Ascending aorta (tissue), 2 donors: ENCODE measurements at regions not wholly inside any gene's neighbourhood (a gene's known extent, or its start where the extent isn't known, plus 50 kb on each side); places are given as distances from the start of the nearest gene placed in this dataset.

ENCODE experiments used
- DNase-seq, 2 donors: peaks; one replicate each; pipeline ENCODE4 v3.0.0-alpha.2; 2019; ENCODE audit warnings: low spot score in 2 of 2
- H3K27ac ChIP-seq, 2 donors: fragments of 200-600 bp; sonication (generic); one replicate each; pipeline ENCODE4 v1.5.1; 2016 to 2017; ENCODE audit warnings: mild to moderate bottlenecking in 1 of 2
- H3K27me3 ChIP-seq: fragments of 200-600 bp; sonication (generic); one replicate; pipeline ENCODE4 v1.5.1; 2017
- H3K36me3 ChIP-seq, 2 donors: fragments of 200-600 bp; sonication (generic); one replicate each; pipeline ENCODE4 v1.5.1; 2016
- H3K4me1 ChIP-seq, 2 donors: fragments of 200-600 bp; sonication (generic); one replicate each; pipeline ENCODE4 v1.5.1; 2016 to 2017; ENCODE audit warnings: mild to moderate bottlenecking in 1 of 2
- H3K4me3 ChIP-seq, 2 donors: fragments of 200-600 bp; sonication (generic); one replicate each; pipeline ENCODE4 v1.5.1; 2016 to 2017; ENCODE audit warnings: mild to moderate bottlenecking in 1 of 2
- H3K9me3 ChIP-seq, 2 donors: fragments of 200-600 bp; sonication (generic); one replicate each; pipeline ENCODE4 v1.5.1; 2016
- intact Hi-C: fragments of 100-400 bp; cut with DNase I; formaldehyde crosslinking; loops from one replicate; pipeline ENCODE4 v1.15.1; 2023
- TF ChIP-seq, protein P1 (sequence below), 3 experiments: fragments of 200-600 bp in 2 of 3; fragments of 450-650 bp in 1 of 3; sonication (generic) in 2 of 3; IDR thresholded peaks; one replicate each; pipeline ENCODE4 v1.5.1; 2016 to 2019; ENCODE audit warnings: antibody characterized with exemption in 3 of 3, mild to moderate bottlenecking in 1 of 3, moderate library complexity in 1 of 3

DNA sequence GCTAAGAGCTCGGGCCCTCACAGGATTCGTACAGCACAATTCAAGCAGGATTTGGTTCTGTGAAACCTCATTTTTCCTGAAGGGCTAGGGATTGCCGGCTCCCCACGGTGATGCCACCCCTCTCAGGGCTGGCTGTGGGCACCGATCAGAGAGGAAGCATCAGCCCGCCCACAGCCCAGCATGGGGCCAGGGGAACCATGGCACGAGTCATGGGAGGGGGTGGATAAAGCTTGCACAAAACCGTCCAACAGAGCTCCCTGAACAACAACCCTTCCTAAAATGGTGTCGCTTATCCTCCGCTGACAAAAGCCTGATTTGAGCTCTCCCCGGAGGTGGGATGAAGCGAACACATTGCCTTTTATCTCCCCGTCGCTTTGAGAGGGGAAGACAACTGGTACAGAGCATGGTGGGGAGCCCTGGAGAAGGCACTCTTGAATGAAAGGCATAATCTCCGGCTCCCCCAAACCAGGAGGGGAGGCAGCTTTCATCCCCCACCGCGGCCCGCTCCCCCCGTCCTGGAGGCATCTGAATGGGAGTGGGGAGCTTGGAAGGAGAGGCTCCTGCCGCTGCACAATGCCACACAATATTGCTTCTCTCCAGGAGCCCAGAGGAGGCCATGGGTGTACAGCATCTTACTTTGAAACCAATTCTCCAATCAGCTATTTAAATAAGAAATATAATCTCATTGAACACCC lies 144.0 kb downstream of the RPS24 start:
- H3K4me1 ChIP-seq, result no peaks in the 10 kb centered on the region
- no peak overlapping the region for H3K4me3 ChIP-seq
- no peak for DNase-seq
- H3K36me3 ChIP-seq, result no peaks in the 10 kb centered on the region
- H3K9me3 ChIP-seq, result no peaks in the 10 kb centered on the region
- TF ChIP-seq, protein P1, sequence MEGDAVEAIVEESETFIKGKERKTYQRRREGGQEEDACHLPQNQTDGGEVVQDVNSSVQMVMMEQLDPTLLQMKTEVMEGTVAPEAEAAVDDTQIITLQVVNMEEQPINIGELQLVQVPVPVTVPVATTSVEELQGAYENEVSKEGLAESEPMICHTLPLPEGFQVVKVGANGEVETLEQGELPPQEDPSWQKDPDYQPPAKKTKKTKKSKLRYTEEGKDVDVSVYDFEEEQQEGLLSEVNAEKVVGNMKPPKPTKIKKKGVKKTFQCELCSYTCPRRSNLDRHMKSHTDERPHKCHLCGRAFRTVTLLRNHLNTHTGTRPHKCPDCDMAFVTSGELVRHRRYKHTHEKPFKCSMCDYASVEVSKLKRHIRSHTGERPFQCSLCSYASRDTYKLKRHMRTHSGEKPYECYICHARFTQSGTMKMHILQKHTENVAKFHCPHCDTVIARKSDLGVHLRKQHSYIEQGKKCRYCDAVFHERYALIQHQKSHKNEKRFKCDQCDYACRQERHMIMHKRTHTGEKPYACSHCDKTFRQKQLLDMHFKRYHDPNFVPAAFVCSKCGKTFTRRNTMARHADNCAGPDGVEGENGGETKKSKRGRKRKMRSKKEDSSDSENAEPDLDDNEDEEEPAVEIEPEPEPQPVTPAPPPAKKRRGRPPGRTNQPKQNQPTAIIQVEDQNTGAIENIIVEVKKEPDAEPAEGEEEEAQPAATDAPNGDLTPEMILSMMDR (IDR thresholded peaks at IDR 0.05), result no peak
- no peaks in the 10 kb centered on the region for H3K27me3 ChIP-seq
- H3K27ac ChIP-seq, result no peak overlapping the region
- intact Hi-C loops, result no loop called here

DNA sequence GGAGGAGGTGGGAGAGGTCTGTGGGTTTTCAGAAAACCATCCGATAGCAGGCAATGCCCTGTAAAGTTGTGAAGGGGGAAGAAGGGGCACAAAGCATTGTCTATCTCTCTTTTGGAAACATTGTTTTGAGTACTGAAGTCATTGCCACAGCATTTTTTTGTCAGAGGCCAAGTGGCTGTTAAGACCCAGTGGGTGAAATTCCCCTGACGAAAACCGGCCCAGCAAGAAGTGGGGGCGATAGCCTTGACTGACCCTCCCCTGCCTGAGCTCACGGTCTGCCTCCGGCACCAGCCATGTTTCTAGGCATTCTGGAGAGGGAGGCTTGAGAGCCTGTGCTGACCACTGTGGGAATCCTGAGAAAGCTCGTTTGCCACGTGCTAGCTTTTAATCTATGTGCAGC lies 144.7 kb downstream of the RPS24 start:
- intact Hi-C loops, result no loop called here

DNA sequence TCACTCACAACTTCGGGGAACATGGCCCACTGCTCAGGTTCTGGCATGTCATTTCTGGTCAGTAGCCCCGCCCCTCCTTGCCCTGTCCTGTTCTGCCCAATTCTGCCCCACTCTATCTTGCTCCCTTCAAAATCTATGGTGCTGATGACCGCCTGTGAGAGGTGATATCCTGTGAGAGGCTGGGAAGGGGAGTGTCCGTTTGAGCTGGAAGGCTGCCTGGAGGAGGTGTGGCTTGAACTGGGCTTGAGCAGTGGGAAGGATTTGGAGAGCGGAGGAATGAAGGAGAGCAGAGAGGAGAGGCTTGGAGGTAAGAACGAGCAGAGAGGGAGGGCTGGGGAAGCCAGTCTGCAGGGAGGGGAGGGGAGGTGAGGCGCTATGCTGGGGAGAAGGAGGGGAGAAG lies 145.3 kb downstream of the RPS24 start:
- intact Hi-C loops, result no loop called here
- H3K27me3 ChIP-seq, result no peaks in the 10 kb centered on the region
- DNase-seq, result no peak
- H3K27ac ChIP-seq, result no peak overlapping the region
- H3K4me3 ChIP-seq, result no peak overlapping the region
- H3K9me3 ChIP-seq, result no peaks in the 10 kb centered on the region
- TF ChIP-seq, protein P1 (IDR thresholded peaks at IDR 0.05), result no peak
- H3K4me1 ChIP-seq, result no peaks in the 10 kb centered on the region
- H3K36me3 ChIP-seq, result no peaks in the 10 kb centered on the region

More for the DNA sequence above, 144.7 kb downstream of the RPS24 start:
- no peak for DNase-seq
- Histone ChIP-seq H3K4me3 (no peak overlapping the region), H3K27me3 (no peaks in the 10 kb centered on the region), H3K4me1 (no peaks in the 10 kb centered on the region), H3K27ac (no peak overlapping the region), H3K9me3 (no peaks in the 10 kb centered on the region), H3K36me3 (no peaks in the 10 kb centered on the region)
- TF ChIP-seq, protein P1 (IDR thresholded peaks at IDR 0.05), result no peak

DNA sequence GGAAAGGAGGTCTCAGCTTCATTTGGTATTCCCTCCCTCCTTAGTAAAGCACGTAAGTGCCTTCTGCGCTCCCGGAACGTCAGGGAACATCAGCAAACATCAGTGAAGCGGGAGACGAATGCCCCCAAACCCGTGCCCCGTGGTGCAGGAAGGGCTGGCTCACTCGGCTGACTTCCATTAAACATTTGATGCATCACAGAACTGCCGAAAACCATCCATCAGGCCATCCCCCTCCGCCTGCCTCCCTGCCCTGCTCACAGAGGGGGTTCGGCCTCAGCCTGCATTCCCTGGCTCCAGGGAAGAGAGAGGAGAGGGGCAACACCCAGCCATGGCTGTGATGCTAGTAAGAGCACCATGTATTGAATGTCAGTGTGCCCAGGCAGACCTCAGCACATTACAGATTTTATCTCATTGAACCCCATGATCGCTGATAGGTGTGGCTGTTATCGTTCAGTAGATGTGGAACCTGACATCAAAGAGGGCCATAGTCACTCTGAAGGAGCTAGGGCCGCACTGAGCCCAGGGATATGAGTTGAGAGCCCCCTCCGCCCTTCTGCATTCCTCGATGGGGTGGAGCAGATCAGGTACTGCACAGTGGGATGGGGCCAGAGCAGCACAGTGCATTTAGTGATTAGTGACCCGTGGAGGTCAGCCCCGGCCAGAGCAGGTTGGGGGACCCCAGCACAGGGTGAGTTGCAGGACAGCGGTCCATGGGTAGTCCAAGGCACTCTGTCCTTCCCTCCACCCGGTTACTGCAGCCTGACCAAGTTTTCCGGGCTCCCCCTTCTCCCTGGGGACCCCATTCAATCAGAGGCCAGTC lies 146.4 kb downstream of the RPS24 start:
- Histone ChIP-seq H3K9me3 (no peaks in the 10 kb centered on the region), H3K4me1 (no peaks in the 10 kb centered on the region), H3K36me3 (no peaks in the 10 kb centered on the region), H3K27me3 (no peaks in the 10 kb centered on the region), H3K27ac (no peak overlapping the region), H3K4me3 (no peak overlapping the region)
- TF ChIP-seq, protein P1 (IDR thresholded peaks at IDR 0.05), result no peak
- DNase-seq, result no peak
- intact Hi-C loops, result no loop called here

DNA sequence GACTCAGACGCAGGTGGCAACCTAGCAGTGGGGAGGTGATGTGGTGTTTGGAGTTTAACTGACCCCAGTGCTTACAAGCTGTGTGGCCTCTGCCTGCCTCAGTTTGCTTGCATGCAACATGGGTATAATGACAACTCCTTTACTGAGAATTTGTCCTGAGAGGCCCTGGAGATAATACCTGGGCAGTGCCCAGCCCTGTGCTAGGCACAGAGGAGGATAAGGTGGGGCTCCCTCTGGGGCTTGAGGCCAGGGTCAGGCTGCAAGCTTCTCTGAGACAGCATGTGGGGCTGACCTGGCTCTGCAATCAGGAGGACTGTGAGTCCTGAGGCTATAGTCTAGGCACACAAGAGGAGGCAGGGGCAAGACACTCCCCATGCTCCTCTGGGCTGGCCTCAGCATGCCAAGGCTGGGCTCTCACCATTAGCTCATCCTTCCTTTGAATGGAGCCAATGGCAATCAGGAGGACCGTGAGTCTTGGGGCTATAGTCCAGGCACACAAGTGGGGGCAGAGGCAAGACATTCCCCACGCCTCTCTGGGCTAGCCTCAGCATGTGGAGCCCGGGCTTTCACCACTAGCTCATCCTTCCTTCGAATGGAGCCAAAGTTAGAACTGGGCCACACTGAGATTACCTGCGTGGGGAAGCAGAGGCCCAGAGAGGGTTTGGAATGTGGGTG lies 147.9 kb downstream of the RPS24 start:
- DNase-seq, result no peak
- TF ChIP-seq, protein P1 (IDR thresholded peaks at IDR 0.05), result no peak
- intact Hi-C loops, result no loop called here
- H3K36me3 ChIP-seq, result no peaks in the 10 kb centered on the region
- H3K4me1 ChIP-seq, result no peaks in the 10 kb centered on the region
- H3K9me3 ChIP-seq, result no peaks in the 10 kb centered on the region
- no peak overlapping the region for H3K4me3 ChIP-seq
- no peaks in the 10 kb centered on the region for H3K27me3 ChIP-seq
- no peak overlapping the region for H3K27ac ChIP-seq
